GM18909 (cell line): ENCODE measurements at regions not wholly inside any gene's neighbourhood (a gene's known extent, or its start where the extent isn't known, plus 50 kb on each side); places are given as distances from the start of the nearest gene placed in this dataset.
A peak's percentile ranks its signal among the peaks of the same experiment; 100 is the strongest.

Experiments
- ATAC-seq: cut with Tn5 transposase; IDR thresholded peaks from one replicate; pipeline ENCODE4 v1.9.1; 2021; ENCODE audit warnings: mild to moderate bottlenecking; ENCODE audit not compliant: unreplicated experiment, poor library complexity

- ATAC-seq: no peak
Observed at GRCh38 chr2:3138621-3139020, 239.0 kb downstream of the EIPR1 start.

GRCh38 chr2:3137651-3138300, 239.8 kb downstream of the EIPR1 start:
- no peak for ATAC-seq

- no peak for ATAC-seq
Observed at GRCh38 chr2:3135676-3136075, 241.9 kb downstream of the EIPR1 start.

- no peak for ATAC-seq
Observed at GRCh38 chr2:3134026-3134571, 243.5 kb downstream of the EIPR1 start.

GRCh38 chr2:3132966-3133365, 244.7 kb downstream of the EIPR1 start:
- no peak for ATAC-seq

GRCh38 chr2:3132466-3132865, 245.2 kb downstream of the EIPR1 start:
- no peak for ATAC-seq

GRCh38 chr2:3131636-3132326, 245.8 kb downstream of the EIPR1 start:
- ATAC-seq: no peak

GRCh38 chr2:3130889-3131635, 246.6 kb downstream of the EIPR1 start:
- ATAC-seq: no peak

GRCh38 chr2:3130444-3130843, 247.2 kb downstream of the EIPR1 start:
- ATAC-seq: no peak

GRCh38 chr2:3129867-3130266, 247.8 kb downstream of the EIPR1 start:
- ATAC-seq: no peak

GRCh38 chr2:3128786-3129185, 248.8 kb downstream of the EIPR1 start:
- ATAC-seq: no peak

- no peak for ATAC-seq
Observed at GRCh38 chr2:3127710-3128109, 249.9 kb downstream of the EIPR1 start.

- peak; percentile 53 for ATAC-seq
Observed at GRCh38 chr2:3126911-3127621, 250.6 kb downstream of the EIPR1 start.

GRCh38 chr2:3126171-3126910, 251.3 kb downstream of the EIPR1 start:
- no peak for ATAC-seq

GRCh38 chr2:3125761-3126130, 251.9 kb downstream of the EIPR1 start:
- no peak for ATAC-seq

- ATAC-seq: no peak
Observed at GRCh38 chr2:3125001-3125760, 252.4 kb downstream of the EIPR1 start.

- no peak for ATAC-seq
Observed at GRCh38 chr2:3122525-3122924, 255.1 kb downstream of the EIPR1 start.

- ATAC-seq: no peak
Observed at GRCh38 chr2:3121601-3122000, 256.0 kb downstream of the EIPR1 start.

- ATAC-seq: no peak
Observed at GRCh38 chr2:3117650-3118216, 259.9 kb downstream of the EIPR1 start.
